ENCODE measurements at regions not wholly inside any gene's neighbourhood (a gene's known extent, or its start where the extent isn't known, plus 50 kb on each side); places are given as distances from the start of the nearest gene placed in this dataset.

DNA sequence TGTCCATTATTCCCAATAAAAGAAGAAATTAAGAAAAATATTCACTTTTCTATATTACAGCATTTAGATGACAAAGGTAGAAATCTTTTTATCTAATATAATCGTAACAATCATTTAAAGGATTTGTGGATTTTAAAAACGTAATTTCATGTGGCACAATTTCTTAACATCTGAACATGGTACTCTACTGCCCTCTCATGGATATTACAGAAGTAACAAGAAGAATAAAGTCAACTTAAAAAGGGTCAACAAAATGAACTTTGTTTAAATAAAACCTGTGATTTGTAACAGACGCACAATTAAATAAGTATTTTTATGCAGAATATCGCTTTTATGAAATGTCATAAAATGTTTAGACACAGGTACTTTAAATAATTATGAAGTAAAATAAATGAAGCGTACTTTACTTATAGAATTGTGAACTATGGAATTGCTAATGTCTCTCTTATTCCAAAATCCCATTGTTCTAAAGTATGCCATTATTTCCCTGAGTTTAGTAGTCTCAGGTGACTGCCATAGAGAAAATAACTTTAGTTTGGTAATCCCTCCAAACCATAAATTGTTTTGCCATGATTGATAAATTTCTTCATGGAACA is 366.8 kb upstream of the ZNF385D start:
- DNase-seq: no peak

DNA sequence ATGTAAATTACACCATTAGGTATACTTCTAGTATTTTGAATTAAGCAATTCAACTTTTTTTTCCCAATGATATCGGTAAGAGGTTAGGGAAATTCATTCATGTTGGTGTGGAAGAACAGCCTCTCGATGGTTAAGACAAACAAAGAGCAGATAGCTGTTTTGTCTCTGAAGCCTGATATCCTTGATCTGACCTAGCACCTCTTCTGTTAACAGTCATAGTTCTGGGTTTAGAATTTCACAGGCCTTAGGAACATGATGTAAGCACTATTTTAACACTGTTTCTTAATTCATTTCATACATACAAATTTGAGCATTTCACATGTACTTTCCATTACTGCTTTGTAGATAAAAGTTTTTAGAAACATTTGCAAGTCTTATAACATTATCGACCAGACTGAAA is 367.5 kb upstream of the ZNF385D start:
- DNase-seq: no peak

DNA sequence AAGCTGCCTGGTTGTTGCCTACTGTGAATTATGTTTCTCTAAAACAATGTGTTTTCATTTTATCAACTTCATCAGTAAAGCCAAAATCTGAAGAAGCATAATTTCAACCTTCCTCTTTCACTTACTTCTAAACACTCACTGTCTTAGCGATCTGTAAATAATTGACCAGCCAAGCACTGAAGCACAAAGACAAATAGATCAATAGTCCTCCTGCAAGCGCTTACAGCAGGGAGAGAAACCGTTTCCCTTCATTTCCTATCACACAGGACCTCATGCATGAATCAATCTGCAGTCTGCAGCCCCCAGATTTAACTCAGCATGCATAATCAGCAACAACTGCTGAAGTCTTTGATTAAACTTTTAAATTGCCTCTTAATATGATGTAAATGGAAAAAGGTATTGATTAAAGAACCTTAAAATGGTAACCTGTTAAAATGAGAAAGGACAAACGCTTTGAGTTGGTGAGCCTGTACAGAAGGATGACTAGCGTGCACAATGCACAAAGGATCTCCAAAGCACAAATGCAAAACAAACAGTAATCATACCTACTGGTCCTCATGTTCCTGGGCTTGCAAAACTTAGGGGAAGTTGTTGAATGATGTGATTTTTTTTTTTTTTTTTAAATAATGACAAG is 370.2 kb upstream of the ZNF385D start:
- DNase-seq: no peak

DNA sequence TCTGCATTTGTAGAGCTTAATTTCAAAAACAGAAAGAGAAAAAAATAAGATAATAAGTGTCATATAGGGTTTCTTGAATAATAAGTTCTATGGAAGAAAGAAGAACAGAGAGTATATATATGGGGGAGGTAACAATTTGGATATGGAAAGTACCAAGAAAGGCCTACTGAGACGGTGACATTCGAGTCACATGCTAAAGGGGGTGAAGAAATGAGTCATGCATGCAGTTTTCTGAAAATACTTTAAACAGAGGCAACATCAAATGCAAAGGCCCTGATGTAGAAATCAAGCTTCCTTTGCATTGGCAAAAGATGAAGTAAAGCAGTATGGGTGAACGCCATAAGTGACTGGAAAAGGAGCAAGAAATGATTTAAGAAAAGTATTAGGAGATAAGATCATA is 371.6 kb upstream of the ZNF385D start:
- DNase-seq: no peak

DNA sequence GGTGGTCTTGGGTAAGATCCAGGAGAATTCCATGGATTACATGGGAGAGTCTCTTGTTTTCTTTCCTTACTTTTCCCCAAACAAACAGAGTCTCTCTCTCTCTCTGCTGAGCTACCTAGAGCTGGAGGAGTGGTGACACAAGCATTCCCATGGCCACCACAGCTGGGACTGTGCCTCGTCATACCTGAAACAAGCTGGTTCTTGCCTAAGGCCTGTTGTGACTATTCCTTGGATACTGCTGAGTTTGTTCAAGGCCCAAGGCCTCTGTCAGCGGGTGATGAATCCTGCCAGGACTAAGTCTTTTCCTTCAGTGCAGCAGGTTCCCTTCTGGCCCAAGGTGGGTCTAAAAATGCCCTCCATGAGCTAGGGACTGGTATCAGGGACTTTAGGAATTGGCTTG is 378.1 kb upstream of the ZNF385D start:
- no peak for DNase-seq

DNA sequence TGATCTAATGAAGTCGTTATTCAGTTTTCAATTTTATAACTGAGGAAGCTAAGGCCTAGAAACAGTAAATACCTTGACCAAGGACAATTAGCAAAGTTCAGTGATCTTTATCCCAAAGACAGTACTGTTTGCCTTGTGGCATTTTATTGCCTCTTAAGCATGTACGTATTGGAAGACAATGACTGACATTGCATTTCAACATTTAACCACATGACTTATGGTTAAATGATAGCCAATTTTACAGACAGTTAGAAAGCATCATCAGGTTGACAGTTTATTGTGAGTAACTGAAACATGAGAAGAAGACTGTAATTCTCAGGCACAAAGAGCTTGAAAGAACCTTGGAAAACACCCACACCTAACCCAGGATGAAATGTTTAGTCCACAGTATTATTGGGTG is 390.8 kb upstream of the ZNF385D start:
- no peak for DNase-seq

DNA sequence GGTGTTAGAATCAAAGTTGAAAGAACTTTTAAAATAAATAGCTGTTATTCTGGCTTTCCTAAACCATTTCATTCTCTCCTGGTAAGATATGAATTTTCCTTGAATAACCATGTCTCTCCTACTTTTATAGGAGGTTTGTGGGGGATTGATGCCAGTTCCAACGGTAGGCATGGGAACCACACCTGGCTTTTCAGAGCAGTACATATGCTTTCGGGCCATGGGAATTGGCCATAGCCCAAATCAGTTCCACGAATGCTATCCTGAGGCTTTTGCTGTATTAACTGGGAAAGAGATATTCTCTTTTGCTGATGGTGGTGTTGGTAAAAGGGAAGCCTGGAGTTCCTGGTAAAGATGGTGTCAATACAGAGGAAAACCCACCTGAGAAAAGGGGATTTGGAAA is 396.2 kb upstream of the ZNF385D start:
- DNase-seq: no peak

DNA sequence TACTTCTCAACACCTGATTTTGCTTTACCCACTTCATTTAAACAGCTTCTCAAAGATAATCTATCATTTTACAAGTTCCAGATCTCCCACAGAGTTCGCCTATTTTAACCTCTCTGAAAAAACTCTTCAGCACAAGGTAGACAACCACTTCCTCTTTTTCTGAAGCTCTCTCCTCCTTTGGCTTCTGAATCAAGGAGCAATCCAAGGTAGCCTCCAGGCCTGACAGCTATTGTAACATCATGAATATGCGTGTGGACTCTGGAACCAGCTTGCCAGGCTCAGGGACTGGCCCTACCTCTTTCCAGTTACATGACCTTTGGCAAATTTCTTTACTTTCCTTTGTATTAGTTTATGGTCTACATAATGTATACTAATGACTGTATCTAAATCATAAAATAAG is 405.9 kb upstream of the ZNF385D start:
- no peak for DNase-seq

DNA sequence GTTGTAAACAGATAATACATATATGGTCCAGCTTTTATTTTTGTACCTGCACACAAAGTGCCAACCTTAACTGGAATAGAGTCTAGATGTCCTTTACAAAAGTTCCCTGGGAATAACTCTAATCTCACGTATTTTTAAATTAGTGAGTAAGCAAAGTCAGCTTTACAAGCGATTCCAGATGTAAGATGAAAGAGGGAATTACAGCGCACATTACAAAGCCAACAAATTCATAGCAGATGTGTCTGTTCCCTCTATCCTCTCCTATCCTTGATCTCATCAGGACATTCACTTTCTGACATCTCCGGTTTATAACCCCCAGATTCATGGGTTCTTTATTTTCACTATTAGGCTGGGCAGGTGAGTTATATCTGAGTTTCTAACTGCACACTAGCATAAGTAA is 406.8 kb upstream of the ZNF385D start:
- no peak for DNase-seq

DNA sequence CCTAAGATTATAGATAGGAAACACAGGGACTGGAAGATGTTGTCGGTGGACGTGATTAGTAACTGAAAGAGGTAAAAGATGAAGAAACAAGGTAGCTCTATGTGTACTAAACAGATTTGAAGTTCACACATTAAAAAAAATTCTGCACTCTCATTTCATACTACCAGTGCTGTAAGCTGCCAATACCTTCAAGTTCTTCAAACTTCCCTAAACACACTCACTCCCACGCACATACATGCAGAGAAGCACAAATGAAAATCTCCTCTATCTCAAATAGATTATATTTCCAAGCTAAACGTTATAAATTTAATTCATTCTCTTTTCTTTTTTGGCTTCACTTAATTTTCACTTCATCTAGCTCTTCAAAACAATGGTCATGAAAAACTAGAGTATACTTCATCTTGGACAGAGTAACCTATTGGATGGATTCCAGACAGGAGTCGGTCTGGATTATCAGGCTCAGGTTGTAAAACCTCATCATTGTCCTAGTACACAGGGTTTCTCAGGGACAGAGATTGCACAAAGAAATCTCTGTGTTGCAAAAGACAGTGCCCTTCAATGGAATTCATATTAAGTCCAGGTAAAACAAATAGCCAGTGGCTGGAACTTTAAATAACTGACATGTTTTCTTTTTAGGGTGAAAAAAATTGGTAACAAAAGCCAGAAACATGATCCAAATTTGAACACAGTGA is 408.1 kb upstream of the ZNF385D start:
- no peak for DNase-seq

DNA sequence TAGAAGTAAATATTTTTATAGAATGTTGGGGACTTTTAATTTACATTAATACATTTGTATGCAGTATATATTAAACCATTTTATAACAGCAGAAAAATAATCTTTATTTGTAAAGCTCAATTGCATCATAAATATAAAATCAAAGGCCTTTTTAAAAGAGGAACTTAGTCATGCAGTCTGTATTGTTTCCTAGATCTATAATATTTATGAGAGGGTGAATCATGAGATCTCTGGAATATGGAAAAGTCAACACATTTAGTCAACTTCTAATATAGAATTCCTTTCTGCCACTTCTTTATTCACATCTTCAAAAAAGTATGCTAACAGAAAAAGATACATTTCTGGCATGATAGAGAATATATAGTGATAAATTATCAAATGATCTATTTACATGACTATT is 410.3 kb upstream of the ZNF385D start:
- DNase-seq: no peak

DNA sequence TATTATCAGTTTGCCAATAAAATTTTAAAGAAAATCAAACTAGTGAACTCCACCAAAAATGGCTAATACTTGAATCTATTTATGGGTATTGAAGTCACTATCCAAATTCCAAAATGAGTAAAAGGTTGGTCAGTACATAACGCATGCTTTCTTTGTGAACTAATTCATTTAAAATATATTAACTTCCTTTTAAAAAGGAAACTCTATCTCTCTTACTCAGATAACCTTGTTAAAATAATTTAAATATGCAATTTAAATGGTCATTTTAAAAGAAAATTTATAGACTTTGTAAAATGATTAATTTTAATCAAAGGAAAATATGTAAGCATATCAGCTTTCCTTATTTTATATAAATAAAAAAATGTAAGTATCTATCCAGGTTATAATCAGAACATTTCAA is 419.4 kb upstream of the ZNF385D start:
- no peak for DNase-seq

DNA sequence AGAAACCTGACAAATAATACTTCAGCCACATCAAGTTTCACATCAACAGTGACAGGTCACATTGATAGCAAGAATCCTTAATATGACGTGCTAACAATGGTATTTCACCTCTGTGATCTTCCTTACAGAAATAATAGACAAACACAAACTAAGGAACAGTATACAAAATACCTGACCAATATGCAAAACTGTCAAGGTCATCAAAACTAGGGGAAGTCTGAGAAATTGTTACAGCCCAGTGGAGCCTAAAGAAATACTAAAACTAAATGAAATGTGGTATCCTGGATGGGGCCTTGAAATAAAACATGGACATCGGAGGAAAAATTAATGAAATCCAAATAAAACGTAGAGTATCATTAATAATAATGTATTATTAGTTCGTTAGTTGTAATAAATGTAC is 422.0 kb upstream of the ZNF385D start:
- DNase-seq: no peak

DNA sequence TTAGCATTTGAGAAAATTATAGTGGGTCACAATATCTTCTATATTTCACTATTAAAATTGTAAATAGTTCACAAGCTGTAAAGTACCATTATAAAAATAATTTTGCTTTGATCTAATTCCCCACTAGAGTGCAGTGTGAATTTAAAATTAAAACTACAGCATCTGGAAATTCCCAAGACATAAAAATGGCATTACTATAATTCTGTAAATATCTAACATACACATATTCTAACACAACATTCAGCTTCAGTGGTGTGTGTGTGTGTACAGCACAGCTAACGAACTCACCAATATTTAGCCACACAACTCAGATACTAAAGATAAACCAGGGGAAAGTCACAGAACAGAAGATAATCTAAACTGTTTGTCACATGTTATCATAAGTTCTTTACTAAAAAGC is 424.9 kb upstream of the ZNF385D start:
- DNase-seq: no peak

DNA sequence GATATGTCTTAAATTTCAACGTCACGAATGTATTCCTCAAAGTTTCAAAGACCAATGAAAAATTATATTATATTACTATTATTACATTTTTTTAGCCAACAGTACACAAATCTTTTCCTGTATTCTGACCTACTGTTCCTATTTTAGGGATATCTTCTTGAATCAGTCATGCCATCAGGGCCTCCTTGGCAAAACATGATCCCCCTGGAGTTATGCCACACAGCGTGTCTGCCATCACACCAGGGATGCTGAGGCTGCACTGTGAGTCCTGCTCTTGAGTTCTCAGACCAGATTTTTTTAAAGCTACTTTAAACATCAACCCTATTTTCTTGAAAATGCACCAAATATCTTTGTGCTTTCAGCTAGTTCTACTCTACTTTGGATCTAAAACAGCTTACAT is 425.9 kb upstream of the ZNF385D start:
- DNase-seq: no peak

DNA sequence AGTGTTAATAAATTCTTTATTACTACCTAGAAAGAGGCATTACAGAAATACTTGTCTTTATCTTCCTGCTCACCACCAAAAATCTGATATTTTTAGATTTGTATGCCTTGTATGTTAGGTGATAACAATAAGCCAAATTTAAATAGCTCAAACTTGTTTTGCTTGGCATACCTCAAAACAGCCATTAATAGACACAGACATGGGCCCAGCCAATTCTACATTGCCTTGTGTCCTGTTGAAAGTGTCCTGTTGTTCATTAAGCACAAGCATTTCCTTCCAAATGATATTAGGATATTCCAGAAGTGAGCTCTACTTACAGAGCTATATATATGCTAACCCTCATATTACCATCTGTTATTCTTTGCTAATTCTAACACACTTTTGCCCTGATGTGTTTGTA is 438.6 kb upstream of the ZNF385D start:
- DNase-seq: no peak

DNA sequence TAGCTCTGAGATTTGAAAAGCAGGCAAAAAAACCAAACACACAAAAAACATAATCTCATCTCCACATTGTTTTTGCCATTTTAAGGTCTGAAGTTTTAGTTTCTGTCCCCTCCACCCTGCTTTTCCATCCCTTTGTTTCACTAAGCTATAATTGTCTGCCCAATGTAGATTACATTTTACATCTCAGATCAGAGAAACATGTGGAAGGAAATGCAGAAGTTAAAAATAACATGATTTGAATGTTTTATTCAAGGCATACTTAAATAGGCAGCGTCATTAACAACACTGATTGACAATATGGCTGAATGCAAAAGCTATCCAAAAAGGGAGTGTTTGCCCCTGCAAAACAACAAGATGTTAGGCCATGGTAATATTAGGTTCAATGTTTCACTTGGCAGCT is 448.1 kb upstream of the ZNF385D start:
- no peak for DNase-seq

DNA sequence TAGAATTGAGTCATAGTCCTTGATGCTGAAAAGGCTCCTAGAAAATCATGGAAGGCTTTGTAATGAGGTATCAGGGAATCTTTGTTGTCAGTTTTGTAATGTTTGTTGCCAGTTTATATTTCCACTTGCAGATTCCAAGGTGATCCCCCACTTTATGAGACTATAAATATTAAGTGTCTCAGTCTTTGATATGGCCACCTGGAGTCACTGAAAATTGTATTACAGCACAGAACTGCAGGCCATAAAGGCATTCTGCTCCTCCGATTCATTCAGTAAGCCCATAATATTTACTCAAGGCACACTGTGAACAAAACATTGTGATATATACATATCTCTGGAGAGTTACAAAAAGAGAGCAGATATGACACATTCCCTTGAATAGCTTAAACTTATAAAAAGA is 457.8 kb upstream of the ZNF385D start:
- DNase-seq: no peak

DNA sequence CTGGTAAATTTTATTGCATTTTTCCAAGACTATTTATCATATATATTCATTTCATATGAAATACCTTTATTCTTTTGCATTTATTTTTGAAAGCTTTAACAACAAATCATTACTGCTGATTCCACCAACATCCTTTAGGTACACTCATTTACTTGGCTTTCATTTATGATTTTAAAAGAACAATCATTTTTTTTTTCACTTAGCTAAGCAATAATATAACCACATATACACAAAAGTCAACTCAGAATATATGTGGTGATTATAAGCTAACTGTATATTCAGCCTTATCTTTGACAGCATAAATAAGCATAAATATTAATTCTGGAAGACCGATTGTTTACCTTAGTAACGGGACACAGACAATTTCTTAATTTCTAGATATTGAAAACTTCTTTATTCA is 458.6 kb upstream of the ZNF385D start:
- no peak for DNase-seq

DNA sequence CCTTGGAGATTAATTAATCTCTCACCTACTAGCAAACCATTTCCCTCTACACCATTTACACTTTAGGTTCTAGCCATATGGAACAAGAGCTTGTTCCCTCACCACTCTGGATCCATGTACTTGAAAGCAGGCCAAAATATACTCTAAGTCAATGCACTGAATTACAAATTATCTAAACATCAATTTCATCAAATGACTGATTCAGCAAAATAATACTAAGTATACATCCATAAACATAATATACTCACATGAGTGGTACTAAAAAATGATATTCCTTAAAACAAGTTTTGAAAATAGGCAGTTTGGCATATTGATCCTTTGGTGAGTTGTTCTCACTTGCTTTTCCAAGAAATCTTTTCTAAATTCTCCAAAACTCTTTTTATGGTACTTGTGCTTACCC is 459.7 kb upstream of the ZNF385D start:
- DNase-seq: no peak

DNA sequence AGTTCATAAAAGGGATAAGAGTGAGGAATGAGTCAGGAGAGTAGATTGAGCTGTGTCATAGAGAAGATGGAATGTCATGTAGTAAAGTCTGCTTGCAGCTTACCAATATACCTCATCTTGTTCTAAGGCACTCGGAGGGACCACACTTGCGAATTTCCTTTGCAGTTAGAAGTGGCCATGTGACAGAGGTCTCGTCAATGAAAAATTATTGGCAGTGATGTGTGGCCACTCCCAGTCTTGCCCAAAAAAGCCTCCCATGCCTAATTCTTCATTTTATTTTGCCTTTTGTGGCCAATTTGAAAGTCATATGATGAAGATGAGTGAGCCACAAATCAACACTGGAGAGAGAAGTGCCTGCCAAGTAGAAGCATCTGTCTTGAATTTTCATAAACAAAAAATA is 465.6 kb upstream of the ZNF385D start:
- DNase-seq: no peak

DNA sequence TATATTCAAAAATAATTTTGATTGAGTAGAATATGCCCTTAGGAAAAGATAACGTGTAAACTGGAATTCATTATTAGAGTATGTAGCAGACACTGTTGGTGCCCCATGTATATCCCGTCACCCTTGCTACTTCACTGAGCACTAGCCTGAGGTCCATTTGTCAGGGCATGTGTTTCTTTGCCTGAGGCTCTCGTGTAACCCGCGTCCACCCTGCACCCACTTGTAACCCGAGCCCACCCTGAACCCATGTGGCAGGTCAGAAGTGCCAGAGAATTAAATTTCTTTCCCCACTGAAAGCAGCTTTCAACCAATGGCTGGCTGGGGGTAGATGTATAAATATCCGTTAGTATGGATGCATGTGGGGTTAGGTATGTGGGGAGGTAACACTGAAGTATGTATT is 474.2 kb upstream of the ZNF385D start:
- no peak for DNase-seq

DNA sequence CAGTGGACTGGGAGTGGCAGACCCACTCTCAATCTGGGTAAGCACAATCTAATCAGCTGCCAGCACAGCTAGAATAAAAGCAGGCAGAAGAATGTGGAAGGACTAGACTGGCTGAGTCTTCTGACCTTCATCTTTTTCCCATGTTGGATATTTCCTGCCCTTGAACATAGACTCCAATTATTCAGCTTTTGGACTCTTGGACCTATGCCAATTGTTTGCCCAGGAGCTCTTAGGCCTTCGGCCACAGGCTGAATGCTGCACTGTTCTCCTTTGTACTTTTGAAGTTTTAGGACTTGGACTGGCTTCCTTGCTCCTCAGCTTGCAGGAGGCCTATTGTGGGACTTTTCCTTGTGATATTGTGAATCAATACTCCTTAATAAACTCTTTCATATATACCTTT is 477.7 kb upstream of the ZNF385D start:
- DNase-seq: no peak

DNA sequence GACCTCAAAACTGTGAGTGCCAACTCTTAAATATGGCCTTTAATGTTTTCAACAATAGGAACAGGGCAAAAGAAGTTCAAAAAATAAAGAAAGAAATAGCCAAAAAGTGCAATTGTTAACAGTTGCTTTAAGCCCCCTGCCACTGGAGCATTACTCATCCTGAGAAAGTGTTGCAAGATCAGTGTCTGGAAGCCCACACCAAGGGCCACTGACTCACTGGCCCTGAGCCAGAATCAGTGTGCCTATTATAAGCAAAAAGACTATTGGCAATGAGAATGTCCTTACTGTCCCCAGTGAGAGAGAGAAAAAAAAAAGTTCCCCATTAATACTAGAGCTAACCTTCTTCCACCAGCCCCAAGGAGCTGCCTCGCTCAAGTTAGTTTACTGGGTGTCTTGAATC is 480.1 kb upstream of the ZNF385D start:
- DNase-seq: no peak
